Kidney tubule cell (primary cell): ENCODE measurements at regions not wholly inside any gene's neighbourhood (a gene's known extent, or its start where the extent isn't known, plus 50 kb on each side); places are given as distances from the start of the nearest gene placed in this dataset.

Experiments used
- DNase-seq: peaks from one replicate; pipeline ENCODE4 v3.0.0-alpha.2; 2018; ENCODE audit warnings: low spot score

DNA sequence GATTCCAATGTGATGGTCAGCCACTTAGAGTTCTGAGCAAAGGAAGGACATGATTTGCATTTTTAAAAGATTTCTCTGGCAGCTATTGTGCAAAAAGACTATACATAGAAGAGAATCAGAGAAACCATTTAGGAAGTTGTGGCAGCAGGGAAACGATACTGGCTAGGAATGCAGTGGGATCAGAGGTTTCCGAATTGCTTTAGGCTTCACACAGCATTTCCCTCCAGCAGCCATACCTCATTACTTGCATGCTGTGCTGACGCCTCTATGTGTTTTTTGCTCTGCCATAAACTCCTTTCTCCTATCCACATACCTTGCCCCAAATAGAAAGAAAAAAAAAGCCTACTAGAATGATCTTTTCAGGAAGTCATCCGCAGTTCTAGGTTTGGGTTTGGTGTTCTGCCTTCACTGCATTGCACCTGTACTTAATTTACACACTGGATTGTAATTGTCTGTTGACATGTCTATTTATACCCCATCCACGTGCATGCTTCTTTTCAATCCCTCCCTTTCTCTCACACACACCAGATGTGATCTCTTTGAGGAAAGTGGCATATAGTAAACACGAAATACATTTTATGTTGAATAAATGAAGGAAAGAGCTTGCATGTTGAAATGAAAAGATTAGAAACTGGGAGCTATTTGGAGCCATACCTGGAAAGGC lies 860.3 kb upstream of the SEMA6D start:
- DNase-seq, result no peak

DNA sequence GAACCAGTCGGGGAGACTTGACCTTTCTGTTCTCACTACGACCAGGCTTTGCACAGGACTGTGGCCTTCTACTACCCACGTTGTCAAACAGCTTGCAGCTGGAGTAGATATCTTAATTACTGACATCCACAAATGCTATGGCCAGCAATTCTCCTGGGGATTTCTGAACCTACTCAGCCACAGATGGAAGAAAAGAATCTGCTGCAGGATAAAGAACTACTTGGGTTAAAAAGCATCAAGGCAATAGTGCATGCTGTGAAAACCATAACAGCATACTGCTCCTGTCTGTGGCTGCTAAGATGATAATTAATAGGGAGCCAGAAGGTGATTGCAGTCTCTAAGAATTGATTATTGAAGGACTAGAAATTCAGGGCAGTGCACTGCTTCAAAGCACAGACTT lies 859.2 kb upstream of the SEMA6D start:
- DNase-seq, result no peak

DNA sequence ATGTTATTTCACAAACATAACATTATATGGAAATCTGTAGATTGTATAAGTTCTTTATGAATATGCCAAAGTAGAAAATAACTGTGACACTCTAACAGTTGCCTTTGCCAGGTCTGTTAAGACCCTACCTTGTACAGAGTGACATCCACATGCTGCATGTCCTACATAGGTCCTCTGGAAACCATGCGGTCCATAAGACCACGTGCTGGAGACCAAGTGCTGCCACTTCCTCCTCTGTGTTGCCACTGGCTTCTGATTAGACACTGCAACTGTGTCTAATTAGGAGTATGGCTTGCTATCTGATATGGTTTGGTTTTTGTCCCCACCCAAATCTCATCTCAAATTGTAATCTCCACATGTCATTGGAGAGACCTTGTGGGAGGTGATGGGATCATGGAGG lies 855.5 kb upstream of the SEMA6D start:
- no peak for DNase-seq

DNA sequence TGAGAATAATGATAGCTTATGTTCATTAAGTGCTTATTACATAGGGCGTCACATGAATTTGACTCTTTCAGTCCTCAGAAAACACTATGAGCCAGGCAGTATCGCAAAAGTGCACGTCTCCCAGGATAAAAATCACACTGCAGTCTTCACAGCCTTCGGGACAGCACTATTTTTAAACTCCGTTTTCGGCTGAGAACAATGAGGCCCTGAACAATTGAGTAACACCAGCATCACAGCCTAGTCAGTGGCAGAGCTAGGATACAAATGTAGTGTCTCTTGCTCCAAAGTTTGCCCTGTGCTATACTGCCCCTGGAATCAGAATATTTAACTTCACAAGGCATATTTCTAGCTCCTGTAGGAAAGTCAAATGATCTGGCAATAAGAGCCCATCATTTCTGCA lies 852.1 kb upstream of the SEMA6D start:
- DNase-seq, result no peak

DNA sequence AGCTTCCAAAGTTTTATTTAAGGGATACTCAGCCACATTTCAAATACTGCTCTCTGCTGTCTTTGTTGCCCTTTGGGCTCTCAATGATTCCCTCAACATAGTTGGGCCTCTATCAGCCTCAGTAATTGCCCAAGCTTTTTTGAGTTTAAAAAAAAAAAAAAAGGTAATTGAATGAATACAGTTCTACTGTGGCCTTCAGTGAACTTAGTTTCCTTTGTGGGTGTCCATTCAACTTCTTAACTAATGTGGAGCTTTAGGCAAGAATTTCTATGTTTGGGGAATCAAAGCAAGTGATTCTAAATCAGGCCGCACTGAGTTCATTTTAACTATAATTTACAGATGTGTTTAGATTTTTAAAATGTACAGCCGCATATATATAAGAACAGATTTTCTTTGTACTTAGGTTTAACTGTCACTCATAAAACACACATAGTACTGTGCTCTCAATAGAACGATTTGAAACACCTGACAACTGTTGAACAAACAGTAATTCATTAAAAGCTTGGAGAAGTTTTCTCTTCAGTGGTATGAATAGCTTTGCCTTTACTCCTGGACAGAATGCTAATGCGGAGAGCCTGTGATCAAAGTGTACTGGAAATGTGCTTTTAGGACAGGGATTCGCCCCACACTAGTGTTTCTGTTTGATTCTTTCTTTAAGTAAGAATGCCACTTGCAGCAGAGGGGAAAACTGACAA lies 844.9 kb upstream of the SEMA6D start:
- no peak for DNase-seq

DNA sequence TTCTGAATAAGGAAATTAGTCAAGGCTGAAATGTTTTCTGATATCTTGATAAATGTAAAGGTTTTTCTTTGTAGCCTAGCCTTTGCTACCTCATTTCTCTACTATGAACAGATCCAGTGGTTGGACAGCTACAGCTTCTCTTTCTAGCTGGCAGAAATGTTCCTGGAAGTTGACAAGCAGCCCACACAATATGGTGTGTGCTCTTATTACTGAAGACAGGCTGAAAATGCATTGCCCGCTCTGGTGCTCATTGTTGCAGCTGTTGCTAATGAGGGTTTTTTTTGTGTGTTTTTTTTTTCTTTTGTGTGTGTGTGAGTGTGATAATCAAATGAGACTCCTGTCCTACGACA lies 844.3 kb upstream of the SEMA6D start:
- DNase-seq, result no peak

- no peak for DNase-seq
These were observed 838.1 kb upstream of the SEMA6D start for GRCh38 chr15:46879032-46879770.

DNA sequence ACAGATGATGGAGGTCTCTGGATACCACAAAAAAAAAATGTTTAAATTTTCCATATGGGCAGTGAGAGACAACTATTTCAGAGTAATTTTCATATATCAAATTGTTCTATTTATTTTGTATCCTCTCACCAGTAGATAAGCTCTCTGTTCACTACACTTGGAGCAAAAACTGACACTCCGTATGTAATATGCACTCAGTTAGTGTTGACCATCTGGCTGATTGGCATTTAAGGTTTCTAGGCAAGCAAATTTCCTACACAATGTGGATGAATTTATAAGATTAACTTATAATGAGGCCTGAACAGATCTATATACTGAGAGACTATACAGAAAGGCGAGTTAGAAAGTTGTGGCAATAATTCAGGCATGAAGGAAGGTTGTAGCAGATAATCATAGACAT lies 836.5 kb upstream of the SEMA6D start:
- no peak for DNase-seq

DNA sequence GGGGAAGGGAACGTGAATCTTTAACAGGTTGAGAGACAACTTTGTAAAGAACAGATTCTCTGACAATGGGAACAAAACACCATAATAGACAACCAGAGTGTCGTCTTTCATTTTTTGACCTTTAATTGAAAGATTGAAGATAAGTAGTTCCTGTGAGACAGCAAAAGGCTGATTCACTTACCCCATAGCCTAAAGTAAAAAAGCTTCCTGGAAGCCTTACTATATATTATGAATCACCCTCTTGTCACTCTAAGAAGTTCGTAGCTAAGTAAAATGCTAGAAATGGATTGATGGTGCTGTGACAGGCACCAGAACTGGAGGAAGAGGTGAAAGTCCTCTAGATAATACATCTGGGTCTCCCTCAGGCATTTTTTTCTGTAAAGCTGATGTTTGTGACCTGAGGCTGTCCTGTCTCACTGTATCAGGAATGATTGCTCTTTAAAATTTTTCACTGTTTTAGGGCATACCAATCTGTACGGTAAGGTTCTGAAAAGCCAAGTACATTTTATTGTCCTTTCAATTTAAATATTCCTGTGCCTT lies 824.6 kb upstream of the SEMA6D start:
- peak; percentile 35 for DNase-seq

- DNase-seq, result no peak
These were observed 822.7 kb upstream of the SEMA6D start for GRCh38 chr15:46894644-46895043.

DNA sequence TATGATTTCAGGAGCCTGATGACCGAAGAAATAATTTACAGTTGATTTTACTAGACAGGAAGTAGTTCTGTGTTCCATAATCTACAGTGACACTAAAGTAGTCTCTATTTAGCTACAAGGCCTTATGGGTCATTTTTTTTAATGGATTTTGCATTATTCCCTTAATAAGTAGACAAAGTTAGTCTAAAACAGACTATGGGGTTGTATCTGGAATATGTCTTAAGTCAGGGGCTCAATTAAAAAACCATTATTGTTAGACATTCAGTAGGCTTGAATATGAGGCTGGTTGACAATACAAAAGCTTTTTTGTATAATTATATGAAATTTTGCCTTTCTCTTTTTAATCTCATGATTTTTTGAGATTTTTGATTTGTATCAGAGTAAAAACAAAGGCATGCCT lies 820.0 kb upstream of the SEMA6D start:
- DNase-seq, result no peak

DNA sequence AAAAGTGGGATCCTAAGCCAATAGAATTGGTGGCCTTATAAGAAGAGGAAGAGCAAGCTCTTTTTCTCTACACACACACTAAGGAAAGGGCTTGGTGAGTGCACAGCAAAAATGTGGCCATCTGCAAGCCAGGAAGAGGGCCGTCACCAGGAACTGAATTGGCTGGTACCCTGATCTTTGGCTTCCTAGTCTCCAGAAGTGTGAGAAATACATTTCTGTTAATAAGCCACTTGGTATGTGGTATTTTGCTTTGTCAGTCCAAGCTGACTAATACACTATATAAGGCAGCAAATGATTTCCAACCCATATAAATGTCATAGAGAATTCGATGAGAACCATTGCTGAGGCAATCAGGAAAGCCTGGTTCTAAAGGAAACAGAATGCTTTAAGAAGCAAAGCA lies 816.3 kb upstream of the SEMA6D start:
- peak; percentile 38 for DNase-seq

- DNase-seq, result no peak
These were observed 799.5 kb upstream of the SEMA6D start for GRCh38 chr15:46917721-46918252.

- no peak for DNase-seq
These were observed 798.7 kb upstream of the SEMA6D start for GRCh38 chr15:46918462-46919140.

DNA sequence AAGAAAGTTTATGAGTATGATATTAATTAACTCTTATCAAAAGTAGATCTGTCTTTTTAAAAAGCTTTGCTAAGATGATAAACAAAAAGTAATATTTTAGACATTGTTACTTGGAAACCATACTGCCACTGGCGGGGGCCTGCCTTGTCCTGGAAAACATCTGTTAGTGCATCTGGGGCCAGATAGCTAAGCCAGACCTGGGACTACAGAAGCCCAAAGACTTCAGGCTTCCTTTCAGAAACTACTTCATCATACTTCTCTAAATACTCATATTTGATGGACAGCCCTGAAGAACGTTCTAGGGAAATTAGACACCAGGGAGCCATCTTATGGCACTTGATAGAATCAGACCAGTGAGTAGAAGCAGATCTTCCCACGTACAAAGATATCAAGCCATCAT lies 795.4 kb upstream of the SEMA6D start:
- no peak for DNase-seq

DNA sequence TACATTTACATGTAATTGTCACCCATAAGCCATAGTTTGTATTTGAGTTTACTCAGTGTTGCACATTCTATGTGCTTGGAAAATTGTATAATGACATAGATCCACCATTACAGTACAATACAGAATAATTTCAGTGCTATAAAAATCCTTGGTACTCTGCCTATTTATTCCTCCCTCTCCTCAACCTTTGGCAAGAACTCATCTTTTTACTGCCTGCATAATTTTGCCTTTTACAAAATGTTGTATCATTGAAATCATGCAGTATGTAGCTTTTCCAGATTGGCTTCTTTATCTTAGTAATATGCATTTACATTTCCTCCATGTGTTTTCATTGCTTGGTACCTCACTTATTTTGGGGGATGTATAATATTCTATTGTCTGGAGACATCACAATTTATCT lies 786.9 kb upstream of the SEMA6D start:
- no peak for DNase-seq

DNA sequence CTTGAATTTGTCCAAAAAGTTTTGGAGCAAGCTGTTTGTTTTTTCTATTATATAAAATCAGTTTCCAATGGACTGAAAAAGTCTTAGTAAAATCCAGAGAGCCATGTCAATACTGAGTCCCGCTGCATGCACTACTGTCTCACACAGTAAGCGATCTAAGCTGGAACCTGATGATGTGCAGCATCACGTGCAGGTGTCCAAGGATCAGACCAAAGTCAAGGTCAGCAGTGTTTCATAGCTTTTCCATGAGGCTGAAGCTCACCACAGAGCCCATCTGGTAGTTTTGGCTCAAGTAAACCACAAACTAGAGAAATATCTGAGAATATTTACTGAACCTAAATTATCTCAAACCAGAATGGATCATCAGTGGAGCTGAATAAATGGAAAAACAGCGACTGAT lies 784.0 kb upstream of the SEMA6D start:
- no peak for DNase-seq

GRCh38 chr15:46934851-46935250 lies 782.5 kb upstream of the SEMA6D start:
- no peak for DNase-seq

GRCh38 chr15:46938169-46938568 lies 779.1 kb upstream of the SEMA6D start:
- no peak for DNase-seq

DNA sequence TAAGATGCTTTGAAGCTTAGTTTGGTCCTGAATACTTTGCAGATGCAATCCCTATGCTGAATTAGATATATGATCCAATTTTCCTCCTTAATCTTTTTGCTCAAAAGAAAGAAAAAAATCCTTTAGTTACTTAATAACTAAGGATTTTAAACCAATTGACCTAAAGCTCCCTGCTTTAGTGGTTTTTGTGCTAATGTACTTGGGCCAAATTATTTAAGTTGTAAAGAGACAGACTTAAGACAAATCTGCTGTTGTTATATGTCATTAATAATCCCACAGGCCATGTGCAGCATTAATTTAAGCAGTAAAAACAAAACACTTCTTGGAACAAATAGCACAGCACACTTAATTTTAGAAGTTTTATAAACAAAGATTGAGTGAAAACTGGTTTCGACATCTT lies 776.1 kb upstream of the SEMA6D start:
- no peak for DNase-seq

DNA sequence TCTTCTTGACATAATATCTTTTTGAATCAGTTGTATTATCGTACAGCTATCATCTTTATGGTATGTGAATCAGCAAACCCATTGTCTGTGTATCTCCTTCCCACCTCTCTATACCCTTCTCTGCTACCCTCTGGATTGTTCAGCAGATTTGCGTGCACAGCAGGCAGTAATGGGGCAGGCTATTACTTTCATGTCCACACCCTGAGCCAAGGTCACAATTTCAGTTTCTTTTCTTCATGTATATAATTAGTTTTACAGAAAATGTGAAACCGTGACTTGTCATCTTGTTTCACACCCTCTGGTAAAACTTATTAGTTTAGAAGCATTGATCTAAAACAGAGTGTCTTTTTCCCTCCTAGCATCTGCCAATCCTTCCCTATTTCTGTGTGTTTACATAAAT lies 770.4 kb upstream of the SEMA6D start:
- no peak for DNase-seq

GRCh38 chr15:46955576-46955975 lies 761.7 kb upstream of the SEMA6D start:
- DNase-seq, result no peak
